Medulla oblongata (tissue), 1 donor: ENCODE measurements at regions not wholly inside any gene's neighbourhood (a gene's known extent, or its start where the extent isn't known, plus 50 kb on each side); places are given as distances from the start of the nearest gene placed in this dataset.

ENCODE experiments used
- DNase-seq: peaks from one replicate; pipeline ENCODE4 v3.0.0-alpha.2; 2015; ENCODE audit errors: extremely low spot score

DNA sequence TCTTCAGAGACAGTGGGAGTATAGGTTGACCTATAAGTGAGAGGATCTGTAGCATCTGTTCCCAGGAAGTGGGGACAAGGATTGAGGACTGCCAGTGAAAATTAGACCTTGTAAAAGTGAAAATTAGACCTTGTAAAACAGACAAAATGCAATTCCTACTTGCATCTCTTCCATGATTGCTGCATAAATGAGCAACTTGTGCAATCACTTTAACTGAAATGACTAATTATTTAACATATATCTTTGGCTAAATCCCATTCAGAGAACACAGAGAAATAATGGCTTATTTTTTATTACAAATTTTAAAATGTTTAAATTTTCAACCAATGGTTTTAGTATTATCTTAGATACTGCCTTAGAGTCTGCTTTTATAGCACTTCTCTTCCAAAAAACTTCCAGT lies 67.2 kb upstream of the NABP1 start:
- no peak for DNase-seq

DNA sequence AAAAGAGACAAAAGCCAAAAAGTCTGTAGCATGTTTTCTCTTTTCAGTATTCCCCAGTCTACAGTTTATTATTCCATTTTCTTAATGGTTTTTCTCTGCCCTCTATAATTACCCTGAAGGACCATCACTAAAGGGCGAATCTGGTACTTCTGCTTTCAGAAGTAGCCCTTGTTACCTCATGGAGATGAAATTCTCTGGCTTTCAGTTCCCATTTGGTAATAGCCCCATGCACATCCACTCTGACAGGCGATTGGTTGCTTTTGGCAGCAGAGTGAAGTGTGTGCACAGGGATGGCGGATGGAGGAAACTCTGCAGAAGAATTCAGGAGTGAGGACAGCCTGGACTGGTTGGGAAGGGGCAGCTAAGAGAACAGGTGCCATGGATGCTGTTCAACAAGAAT lies 66.3 kb upstream of the NABP1 start:
- DNase-seq, result peak; percentile 83

DNA sequence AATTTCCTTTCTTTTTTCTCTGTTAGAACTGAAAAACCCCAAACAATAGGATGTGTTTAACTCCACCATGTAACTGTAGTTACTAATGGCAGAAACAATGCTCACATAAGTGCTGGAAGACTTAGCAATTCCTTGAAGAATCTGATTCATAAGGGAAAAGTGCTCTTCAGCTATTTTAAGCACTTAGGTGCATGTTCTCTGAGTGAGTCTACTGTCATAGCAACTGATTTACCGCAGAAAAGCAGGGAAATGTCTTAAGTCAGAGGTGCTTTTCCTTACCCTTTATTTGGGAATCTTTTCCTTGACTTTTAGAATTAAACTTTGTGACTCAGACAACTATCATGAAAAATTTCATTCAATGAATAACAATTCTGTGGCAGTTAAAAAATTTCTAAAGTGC lies 65.4 kb upstream of the NABP1 start:
- DNase-seq, result no peak

DNA sequence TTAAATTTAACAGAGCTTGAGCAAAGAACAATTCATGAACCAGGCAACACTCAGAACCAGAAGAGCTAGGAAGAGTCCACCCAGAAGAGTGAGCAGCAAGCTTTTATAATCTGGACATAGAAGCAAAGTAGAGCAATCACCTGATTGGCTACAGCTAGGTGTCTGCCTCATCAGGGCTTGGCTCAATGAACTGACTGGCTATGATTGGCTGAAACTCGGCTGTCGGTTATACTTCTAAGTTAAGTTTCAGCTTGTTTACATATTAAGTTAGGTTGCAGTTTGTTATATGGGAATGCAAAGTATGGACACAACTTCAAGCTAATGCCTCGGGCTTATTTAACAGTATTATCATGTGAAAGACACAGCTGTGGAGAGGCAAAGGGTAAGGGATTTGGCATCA lies 63.2 kb upstream of the NABP1 start:
- no peak for DNase-seq

DNA sequence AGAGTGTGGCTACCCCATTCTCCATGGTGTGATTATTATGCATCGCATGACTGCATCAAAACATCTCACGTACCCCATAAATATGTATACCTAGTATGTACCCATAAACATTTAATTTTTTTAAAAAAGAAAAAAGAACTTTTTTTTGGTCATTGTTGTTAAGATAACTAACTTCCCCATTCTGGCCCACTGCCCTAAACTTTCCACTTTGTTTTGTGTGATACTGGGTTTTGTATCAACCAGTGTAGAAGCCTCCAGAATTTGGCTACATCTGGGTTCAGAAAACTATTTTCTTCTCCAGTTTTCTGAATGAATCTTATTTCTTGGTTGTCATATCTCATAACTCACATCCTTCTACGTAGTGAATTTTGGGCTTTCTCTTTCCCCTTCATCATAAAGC lies 62.3 kb upstream of the NABP1 start:
- DNase-seq, result no peak

DNA sequence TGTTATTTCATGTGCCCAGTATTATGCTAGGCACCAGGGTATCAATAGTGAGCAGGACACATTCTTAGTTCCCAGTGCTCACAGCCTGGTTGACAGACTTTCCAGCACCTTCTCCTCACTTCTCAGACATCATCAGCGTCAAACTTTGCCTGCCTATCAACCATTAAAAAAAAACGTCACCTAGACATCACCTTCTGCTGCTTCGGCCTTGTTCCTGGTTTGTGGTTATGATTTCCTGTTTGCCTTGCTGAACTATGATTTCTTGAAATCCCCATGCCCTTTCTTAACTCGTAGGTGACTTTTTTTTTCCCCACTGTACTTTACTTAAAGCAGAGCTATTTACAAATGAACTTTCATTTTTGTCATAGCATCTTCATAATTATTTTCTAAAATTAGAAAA lies 60.4 kb upstream of the NABP1 start:
- DNase-seq, result peak; percentile 13

DNA sequence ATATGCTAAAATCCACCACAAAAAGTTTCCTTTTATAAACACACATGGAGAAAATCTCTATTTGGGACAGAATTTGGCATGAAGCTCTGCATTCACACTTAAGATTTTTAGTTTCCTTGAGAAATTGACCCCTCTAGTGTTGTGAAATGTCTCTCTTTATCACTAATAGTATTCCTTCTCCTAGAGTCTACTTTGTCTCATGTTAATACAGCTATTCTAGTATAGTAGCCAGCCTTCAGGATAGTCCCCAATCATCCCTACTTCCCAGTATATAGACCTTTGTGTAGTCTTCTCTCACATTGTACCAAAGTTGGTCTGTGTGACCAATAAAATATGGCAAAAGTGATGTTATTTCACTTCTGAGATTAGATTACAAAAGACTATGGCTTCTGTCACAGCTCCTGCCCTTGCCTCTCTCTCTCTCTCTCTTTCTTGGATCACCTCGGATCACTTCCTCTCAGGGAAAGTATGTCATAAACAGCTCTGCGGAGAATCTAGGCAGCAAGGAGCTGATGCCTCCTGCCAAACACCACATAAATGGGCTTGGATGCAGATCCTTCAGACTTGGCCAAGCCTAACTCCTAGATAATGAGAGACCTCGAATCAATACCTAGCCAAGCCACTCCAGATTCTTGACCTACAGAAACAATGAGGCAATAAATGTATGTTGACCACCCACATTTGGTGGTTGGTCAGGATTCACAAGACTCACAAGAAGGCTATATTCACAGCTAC lies 59.7 kb upstream of the NABP1 start:
- DNase-seq, result no peak

DNA sequence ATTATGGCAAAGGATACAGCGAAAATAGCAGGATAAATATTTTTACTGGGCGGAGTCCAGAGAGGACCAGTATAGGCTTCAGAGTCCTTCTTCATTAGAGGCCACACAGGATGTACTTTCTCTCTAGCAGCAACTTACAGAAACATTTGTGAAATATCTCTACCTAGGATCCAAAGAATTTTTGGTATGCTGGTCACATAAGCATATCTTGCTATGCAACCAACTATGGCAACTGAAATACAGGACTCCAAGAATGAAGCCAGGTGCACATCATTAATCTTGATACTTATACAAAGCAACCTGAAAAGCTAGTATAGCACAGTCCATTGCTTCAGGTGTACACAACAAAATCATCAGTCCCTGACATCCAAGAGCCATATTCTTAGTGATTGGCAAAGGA lies 59.1 kb upstream of the NABP1 start:
- no peak for DNase-seq

DNA sequence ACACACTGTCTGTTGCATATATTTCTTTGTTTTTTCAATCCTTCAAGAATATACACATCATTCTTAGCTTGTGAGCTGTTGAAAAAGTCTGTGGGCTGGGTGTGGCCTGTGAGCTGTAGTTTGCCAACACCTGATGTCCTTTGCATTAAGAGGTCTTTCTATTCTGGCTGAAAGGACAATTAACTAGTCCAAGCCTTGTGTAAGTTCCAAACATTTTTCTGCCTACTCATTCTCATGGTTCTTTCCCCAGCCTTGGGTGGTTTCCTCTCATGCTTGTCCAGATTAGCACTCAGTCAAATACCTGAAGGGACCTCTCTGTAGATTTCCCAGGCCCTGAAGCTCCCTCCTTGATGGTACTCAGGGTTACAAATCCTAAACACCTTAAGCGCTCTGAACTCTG lies 57.8 kb upstream of the NABP1 start:
- no peak for DNase-seq

DNA sequence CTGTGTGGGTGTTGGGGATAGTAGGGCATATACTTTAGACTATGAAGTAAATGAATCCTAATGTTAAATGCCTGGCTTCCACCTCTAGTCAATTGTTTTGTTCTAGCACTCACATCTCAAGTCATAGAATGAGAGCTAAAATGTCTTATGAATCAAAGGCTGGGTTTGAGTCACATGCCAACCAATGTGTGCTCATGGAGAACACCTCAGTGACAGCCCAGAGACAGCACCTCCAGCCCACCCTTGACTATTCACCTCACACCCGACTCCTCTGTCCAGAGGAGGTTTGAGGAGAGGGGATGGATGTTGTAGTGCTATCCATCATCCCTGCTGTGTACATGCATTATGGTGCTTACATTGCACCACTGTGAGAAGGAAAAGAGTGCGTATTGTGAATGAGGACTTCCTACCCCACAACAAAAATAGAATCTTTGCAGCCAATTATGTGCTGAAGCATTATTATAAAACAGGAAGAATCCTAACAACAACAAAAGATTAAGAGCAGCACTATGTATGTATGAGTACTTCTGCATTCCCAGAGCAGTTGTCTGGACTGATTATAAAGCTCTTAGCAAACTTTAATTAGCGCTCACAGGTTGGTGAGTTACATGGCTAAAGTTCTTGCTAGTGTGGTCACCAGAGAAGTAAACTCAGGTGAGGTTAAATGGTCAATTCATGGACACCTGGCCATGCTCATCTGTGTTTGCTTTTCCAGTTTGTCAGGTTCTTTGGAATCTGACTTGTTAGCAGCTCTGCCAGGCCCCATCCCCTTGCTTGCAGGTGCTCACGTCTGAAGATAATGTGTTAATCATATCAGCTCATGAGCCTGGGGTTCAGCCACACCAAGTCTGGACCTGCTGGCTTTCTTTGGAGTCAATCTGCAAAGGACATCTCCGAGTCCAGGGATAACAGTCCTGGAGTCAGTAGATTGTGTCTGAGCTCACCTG lies 55.3 kb upstream of the NABP1 start:
- DNase-seq, result no peak

DNA sequence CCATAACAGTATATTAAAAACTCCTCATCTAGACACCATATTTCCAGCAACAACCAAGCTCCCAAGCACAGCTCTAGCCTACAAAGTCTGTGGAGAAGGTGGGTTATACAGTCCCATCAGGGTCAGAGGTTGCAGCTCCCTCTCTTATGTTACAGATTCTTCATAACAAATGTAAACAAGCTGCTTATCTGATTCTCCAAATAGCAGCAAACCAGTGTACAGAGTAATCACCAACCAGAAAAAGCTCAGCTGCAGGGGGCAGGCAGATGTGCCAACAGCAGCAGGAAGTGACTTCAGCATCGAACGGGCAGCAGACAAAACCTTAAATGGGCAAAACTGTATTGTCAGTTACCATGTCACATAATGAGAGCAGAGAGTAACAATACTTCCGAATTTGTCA lies 52.9 kb upstream of the NABP1 start:
- no peak for DNase-seq

DNA sequence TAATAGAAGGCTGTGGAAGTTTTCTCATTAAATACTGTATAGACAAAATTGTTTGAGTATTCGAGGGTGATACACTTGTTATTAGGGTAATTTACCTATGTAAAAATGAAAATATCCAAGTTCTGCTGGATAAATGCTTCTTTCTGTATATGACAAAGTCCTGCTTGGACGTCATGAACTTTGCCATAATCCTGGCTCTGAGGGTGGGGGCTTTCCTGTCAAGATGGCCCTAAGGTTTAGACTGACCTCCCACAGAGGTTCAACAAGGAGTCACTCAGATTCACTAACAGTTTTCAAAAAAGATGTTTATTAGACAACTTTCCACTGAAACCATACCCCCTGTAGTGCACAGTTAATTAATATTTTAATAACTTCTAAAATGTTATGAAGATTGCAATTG lies 52.5 kb upstream of the NABP1 start:
- DNase-seq, result no peak

DNA sequence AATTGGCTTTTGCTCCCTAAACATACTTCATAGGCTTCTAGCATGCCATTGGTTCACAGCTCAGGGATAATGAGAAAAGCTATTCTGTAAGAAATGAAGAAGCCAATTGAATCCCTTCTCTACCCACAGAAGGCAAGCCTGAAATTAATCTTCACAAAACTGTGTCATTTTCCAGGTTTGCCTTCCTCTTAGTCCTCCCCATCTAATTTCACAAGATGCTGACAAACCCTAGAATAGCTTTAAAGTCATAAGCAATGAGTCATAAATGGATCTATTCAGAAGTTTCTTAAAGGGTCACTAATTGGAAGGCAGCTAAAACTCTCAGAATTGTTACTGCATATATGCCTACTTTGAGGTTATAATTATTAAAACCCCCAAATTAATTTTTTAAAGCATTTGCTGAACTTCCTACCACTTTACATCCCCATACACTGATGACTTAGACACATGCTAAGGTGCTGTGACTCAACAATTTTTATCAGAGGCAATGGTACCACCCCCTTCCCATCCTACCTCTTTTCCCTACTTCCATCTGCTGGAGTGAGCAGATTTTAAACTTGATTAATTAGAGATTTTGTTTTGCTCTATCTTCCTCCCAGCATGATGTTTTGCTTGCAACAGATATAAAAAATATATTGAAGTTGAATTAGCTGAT lies 51.3 kb upstream of the NABP1 start:
- no peak for DNase-seq

DNA sequence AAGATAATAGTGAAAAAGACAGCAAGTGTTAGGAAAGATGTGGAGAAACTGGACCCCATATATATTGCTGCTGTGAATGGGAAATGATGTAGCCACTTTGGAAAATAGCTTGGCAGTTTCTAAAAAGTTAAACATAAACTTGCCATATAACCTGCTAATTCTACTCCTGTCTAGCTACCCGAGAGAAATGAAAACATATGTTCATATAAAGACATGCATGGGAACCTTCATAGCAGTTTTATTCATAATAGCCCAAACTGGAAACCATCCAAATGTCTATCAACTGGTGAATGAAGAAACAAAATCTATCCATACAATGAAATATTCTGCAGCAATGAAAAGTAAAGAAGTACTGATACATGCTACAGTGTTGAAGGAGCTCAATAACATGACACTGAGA lies 50.4 kb upstream of the NABP1 start:
- no peak for DNase-seq
